SK-N-MC (cell line): ENCODE measurements at regions not wholly inside any gene's neighbourhood (a gene's known extent, or its start where the extent isn't known, plus 50 kb on each side); places are given as distances from the start of the nearest gene placed in this dataset.

Source experiments
- DNase-seq: peaks from one replicate; pipeline ENCODE4 v3.0.0-alpha.2; 2011; ENCODE audit warnings: low read depth, low spot score
- H3K27ac ChIP-seq: fragments of 200-600 bp; sonication (generic); 2 replicates; pipeline ENCODE4 v1.5.1; 2016; ENCODE audit warnings: mixed run types
- H3K36me3 ChIP-seq: fragments of 200-600 bp; sonication (generic); 2 replicates; pipeline ENCODE4 v1.6.1; 2017; ENCODE audit warnings: antibody characterized with exemption, low read length, mixed read lengths; ENCODE audit not compliant: insufficient read depth
- H3K4me3 ChIP-seq: fragments of 200-600 bp; sonication (generic); 2 replicates; pipeline ENCODE4 v1.5.1; 2016
- H3K9ac ChIP-seq: fragments of 200-600 bp; sonication (generic); 2 replicates; pipeline ENCODE4 v1.8.0; 2017; ENCODE audit warnings: mixed run types, mixed read lengths; ENCODE audit not compliant: insufficient read length
- H3K9me3 ChIP-seq: fragments of 200-600 bp; sonication (generic); 2 replicates; pipeline ENCODE4 v1.6.1; 2017; ENCODE audit warnings: low read depth, mild to moderate bottlenecking, antibody characterized with exemption, low read length, moderate library complexity, mixed read lengths
- EZH2 ChIP-seq: fragments of 200-600 bp; sonication (generic); IDR thresholded peaks from one replicate; pipeline ENCODE4 v1.6.1; 2017; ENCODE audit warnings: antibody characterized with exemption
- FOXP2 ChIP-seq: optimal IDR thresholded peaks from 2 replicates; pipeline ENCODE3; 2011; ENCODE audit warnings: mild to moderate bottlenecking, moderate library complexity; ENCODE audit not compliant: insufficient read depth; ENCODE audit errors: extremely low read length, control extremely low read depth
- POLR2AphosphoS5 ChIP-seq: IDR thresholded peaks from 2 replicates; pipeline ENCODE4 v1.6.1; 2012; ENCODE audit warnings: mild to moderate bottlenecking, low read depth, low read length, borderline replicate concordance

- H3K9me3 ChIP-seq, result no peaks in the 10 kb centered on the region
- no peak overlapping the region for H3K27ac ChIP-seq
- H3K9ac ChIP-seq, result no peak overlapping the region
- no peak overlapping the region for H3K4me3 ChIP-seq
- no peak for DNase-seq
- TF ChIP-seq FOXP2 (no peak), EZH2 (no peak), POLR2AphosphoS5 (no peak)
- H3K36me3 ChIP-seq, result no peaks in the 10 kb centered on the region
These were observed 634.9 kb upstream of the ZNF608 start for GRCh38 chr5:125381290-125381689.

DNA sequence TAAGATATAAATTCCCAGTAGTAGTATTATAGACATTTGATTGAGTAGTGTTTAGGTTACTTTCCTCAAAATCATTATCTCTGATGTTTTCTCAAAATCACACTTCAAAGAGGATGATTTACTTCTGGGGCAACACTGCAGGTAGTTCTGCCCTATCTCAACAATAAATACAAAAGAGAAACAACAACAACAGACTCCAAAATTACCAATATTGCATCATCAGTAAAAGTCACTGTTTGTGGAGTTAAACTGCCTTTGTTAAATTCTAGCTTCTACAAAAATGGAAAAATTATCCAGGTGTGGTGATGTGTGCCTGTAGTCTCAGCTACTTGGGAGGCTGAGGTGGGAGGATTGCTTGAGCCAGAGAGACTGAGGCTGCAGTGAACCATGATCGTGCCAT, 637.6 kb upstream of the ZNF608 start:
- H3K4me3 ChIP-seq, result no peak overlapping the region
- no peak overlapping the region for H3K9ac ChIP-seq
- DNase-seq, result no peak
- no peaks in the 10 kb centered on the region for H3K36me3 ChIP-seq
- no peaks in the 10 kb centered on the region for H3K9me3 ChIP-seq
- TF ChIP-seq POLR2AphosphoS5 (no peak), EZH2 (no peak), FOXP2 (no peak)
- no peak overlapping the region for H3K27ac ChIP-seq

- no peak overlapping the region for H3K9ac ChIP-seq
- no peak overlapping the region for H3K4me3 ChIP-seq
- TF ChIP-seq EZH2 (no peak), FOXP2 (no peak), POLR2AphosphoS5 (no peak)
- DNase-seq, result no peak
- H3K27ac ChIP-seq, result no peak overlapping the region
- H3K9me3 ChIP-seq, result no peaks in the 10 kb centered on the region
- no peaks in the 10 kb centered on the region for H3K36me3 ChIP-seq
These were observed 643.9 kb upstream of the ZNF608 start for GRCh38 chr5:125390326-125390725.

GRCh38 chr5:125393221-125393815, 646.9 kb upstream of the ZNF608 start:
- Histone ChIP-seq H3K9ac (no peak overlapping the region), H3K36me3 (no peaks in the 10 kb centered on the region), H3K27ac (no peak overlapping the region), H3K4me3 (no peak overlapping the region), H3K9me3 (no peaks in the 10 kb centered on the region)
- TF ChIP-seq POLR2AphosphoS5, result no peak
- TF ChIP-seq FOXP2, result no peak
- TF ChIP-seq EZH2, result no peak
- no peak for DNase-seq

DNA sequence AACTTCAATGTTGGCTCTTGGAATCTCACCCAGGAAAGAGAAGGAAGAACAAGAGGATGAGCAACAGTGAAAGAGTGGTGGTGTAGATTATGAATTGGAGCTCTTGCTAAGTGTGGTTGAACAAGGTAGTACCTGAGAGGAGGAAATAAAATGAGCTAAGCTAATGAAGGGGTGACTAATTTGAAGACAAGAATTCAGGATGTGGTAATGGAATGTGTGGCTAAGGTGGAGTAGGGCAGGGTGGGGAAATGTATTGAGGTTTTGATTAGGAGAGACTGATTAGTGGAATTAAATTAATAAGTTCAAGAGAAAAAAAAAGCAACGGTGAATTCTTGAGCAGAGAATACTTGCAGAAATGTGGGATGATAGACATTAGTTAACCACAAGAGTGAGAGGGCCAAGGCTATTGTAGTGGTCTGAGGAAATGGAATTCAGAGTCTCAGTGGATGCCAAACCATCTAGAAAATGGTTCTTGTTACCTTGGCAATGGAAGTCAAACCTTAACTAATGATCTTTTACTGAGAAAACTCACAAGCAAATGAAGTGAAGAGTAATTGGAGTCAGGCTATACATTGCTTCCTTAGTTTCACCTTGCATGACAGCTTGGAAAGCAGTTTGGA, 648.3 kb upstream of the ZNF608 start:
- Histone ChIP-seq H3K9me3 (no peaks in the 10 kb centered on the region), H3K27ac (no peak overlapping the region), H3K4me3 (no peak overlapping the region), H3K36me3 (no peaks in the 10 kb centered on the region), H3K9ac (no peak overlapping the region)
- DNase-seq, result no peak
- TF ChIP-seq EZH2, result no peak
- TF ChIP-seq FOXP2, result no peak
- TF ChIP-seq POLR2AphosphoS5, result no peak

DNA sequence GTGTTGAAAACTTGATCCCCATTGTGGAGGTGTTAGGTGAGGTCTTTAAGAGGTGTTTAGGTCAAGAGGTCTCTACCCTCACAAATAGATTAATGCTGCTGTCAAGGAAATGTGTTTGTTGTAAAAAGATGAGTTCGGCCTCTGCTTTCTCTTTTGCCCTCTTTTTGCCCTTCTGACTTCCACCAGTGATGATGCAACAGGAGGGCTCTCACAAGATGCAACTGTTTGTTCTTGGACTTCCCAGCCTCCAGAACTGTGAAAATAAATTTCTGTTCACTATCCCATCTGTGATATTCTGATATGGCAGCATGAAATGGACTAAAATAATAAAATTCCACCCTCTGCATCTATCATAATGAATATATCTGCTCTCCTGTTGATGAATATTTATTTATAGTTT, 650.0 kb upstream of the ZNF608 start:
- no peak overlapping the region for H3K27ac ChIP-seq
- no peak for DNase-seq
- H3K9ac ChIP-seq, result no peak overlapping the region
- no peaks in the 10 kb centered on the region for H3K36me3 ChIP-seq
- no peak for TF ChIP-seq FOXP2
- TF ChIP-seq EZH2, result no peak
- no peak for TF ChIP-seq POLR2AphosphoS5
- H3K9me3 ChIP-seq, result no peaks in the 10 kb centered on the region
- no peak overlapping the region for H3K4me3 ChIP-seq

DNA sequence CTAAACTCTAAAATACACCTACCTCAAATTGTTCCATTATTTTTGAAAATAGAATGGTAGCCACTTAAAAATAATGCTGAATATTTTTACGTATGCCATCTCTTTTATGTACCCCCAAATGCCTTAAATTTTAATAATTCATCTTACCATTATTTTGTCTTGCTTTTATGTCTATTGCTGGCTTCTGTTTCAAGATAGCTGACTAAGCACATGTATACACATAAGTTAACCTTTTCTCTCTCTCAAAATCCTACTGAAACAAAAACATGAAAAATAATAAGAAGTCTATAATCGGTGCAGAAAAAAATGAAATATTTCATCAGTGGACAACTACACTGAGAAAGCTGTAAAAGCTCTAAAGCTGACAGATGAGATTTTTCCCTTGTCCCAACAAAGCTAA, 652.0 kb upstream of the ZNF608 start:
- no peak for DNase-seq
- H3K4me3 ChIP-seq, result no peak overlapping the region
- no peaks in the 10 kb centered on the region for H3K36me3 ChIP-seq
- TF ChIP-seq POLR2AphosphoS5 (no peak), FOXP2 (no peak), EZH2 (no peak)
- H3K9ac ChIP-seq, result no peak overlapping the region
- H3K9me3 ChIP-seq, result no peaks in the 10 kb centered on the region
- no peak overlapping the region for H3K27ac ChIP-seq

GRCh38 chr5:125399885-125400284, 653.4 kb upstream of the ZNF608 start:
- no peak overlapping the region for H3K9ac ChIP-seq
- no peaks in the 10 kb centered on the region for H3K9me3 ChIP-seq
- TF ChIP-seq FOXP2 (no peak), POLR2AphosphoS5 (no peak), EZH2 (no peak)
- no peaks in the 10 kb centered on the region for H3K36me3 ChIP-seq
- no peak overlapping the region for H3K4me3 ChIP-seq
- no peak overlapping the region for H3K27ac ChIP-seq
- no peak for DNase-seq
